Right atrium auricular region (tissue), 2 donors: ENCODE measurements at regions not wholly inside any gene's neighbourhood (a gene's known extent, or its start where the extent isn't known, plus 50 kb on each side); places are given as distances from the start of the nearest gene placed in this dataset.

ENCODE experiments used
- DNase-seq: peaks from one replicate; pipeline ENCODE4 v3.0.0-alpha.2; 2019; ENCODE audit warnings: low spot score
- H3K27ac ChIP-seq, 2 donors: fragments of 200-600 bp; sonication (generic); 1 replicate in 1 of 2; 2 replicates in 1 of 2; pipeline ENCODE4 v1.5.1; 2016 to 2019
- H3K27me3 ChIP-seq, 2 donors: fragments of 200-600 bp; sonication (generic); one replicate each; pipeline versions ENCODE4 v1.5.1 to v1.6.0; 2017 to 2019
- H3K36me3 ChIP-seq: fragments of 200-600 bp; sonication (generic); one replicate; pipeline ENCODE4 v1.5.1; 2016
- H3K4me1 ChIP-seq, 2 donors: fragments of 200-600 bp; sonication (generic); one replicate each; pipeline versions ENCODE4 v1.5.1 to v1.6.0; 2017 to 2019
- H3K4me3 ChIP-seq, 2 donors: fragments of 200-600 bp; sonication (generic); 1 replicate in 1 of 2; 2 replicates in 1 of 2; pipeline ENCODE4 v1.5.1; 2017 to 2019; ENCODE audit warnings: mild to moderate bottlenecking in 1 of 2, moderate library complexity in 1 of 2
- H3K9me3 ChIP-seq, 2 donors: fragments of 200-600 bp; sonication (generic); one replicate each; pipeline ENCODE4 v1.5.1; 2019
- TF ChIP-seq, protein P1 (sequence below), 2 donors: fragments of 200-600 bp; sonication (generic); IDR thresholded peaks; one replicate each; pipeline ENCODE4 v1.5.1; 2019; ENCODE audit warnings: antibody characterized with exemption in 2 of 2

DNA sequence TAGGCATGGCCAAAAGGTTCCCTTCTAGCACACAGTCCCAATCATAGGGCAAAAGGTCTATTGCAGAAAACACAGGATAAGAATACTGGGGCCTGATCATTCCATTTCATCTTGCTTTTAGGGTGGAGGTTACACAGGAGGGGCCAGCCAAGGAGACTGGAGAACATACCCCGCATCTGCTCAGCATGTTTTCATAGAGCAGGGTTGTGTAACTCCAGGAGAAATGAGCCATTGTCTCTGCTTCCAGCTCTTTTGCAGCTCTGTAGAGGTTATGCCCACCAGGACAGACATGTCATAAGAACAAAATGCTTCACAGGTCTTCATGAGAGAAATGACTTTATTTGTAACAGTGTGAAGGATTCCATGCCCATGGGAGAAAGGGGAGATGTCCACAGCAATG is 742.8 kb downstream of the DACH1 start:
- H3K36me3 ChIP-seq, result no peaks in the 10 kb centered on the region
- no peaks in the 10 kb centered on the region for H3K4me1 ChIP-seq
- H3K4me3 ChIP-seq, result no peak overlapping the region
- no peak overlapping the region for H3K27ac ChIP-seq
- no peaks in the 10 kb centered on the region for H3K27me3 ChIP-seq
- no peaks in the 10 kb centered on the region for H3K9me3 ChIP-seq
- TF ChIP-seq, protein P1, sequence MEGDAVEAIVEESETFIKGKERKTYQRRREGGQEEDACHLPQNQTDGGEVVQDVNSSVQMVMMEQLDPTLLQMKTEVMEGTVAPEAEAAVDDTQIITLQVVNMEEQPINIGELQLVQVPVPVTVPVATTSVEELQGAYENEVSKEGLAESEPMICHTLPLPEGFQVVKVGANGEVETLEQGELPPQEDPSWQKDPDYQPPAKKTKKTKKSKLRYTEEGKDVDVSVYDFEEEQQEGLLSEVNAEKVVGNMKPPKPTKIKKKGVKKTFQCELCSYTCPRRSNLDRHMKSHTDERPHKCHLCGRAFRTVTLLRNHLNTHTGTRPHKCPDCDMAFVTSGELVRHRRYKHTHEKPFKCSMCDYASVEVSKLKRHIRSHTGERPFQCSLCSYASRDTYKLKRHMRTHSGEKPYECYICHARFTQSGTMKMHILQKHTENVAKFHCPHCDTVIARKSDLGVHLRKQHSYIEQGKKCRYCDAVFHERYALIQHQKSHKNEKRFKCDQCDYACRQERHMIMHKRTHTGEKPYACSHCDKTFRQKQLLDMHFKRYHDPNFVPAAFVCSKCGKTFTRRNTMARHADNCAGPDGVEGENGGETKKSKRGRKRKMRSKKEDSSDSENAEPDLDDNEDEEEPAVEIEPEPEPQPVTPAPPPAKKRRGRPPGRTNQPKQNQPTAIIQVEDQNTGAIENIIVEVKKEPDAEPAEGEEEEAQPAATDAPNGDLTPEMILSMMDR (IDR thresholded peaks at IDR 0.05), result no peak
- no peak for DNase-seq

DNA sequence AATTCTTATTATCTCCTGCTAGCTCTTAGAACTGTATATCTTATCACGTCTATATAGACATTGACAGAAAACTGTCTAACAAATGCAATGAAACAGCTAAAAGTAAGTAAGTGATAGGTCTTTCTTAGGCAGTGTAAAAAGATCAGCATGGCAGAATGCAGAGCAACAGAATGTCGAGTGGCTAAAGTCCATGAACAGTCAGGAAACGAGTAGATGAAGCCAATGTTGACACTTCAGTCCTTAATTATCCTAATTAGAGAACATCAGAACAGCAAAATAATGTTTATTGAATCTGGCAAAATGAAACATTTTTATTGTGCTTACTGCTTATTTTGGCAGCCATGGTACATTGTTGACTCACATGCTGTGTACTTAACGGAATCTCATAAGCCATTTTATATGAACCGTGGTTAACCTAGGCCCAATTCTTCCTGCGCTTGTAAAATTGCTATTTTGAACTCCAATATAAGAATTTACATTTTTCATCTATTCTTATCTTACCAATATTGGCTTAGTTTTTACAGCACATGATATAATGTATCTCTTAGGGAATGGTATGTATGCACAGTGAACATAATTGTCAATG is 748.1 kb downstream of the DACH1 start:
- Histone ChIP-seq H3K4me3 (no peak overlapping the region), H3K4me1 (no peaks in the 10 kb centered on the region), H3K9me3 (no peaks in the 10 kb centered on the region), H3K27me3 (no peaks in the 10 kb centered on the region), H3K27ac (no peak overlapping the region), H3K36me3 (no peaks in the 10 kb centered on the region)
- DNase-seq, result no peak
- TF ChIP-seq, protein P1 (IDR thresholded peaks at IDR 0.05), result no peak

DNA sequence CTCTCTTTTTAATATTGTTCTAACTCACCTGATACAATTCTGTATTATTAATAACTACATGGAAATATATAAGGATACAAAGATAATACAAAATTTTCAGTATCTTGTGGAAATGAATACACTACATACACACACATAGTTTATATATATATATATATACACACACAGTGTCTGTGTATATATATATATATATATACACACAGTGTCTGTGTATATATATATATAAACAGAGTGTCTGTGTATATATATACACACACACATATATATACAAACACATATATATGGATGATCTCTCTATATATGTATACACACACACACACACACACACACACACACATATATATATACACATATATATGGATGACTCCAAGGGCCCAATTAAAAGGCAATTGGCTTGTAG is 749.1 kb downstream of the DACH1 start:
- no peaks in the 10 kb centered on the region for H3K4me1 ChIP-seq
- H3K27ac ChIP-seq, result no peak overlapping the region
- DNase-seq, result no peak
- H3K9me3 ChIP-seq, result no peaks in the 10 kb centered on the region
- no peaks in the 10 kb centered on the region for H3K27me3 ChIP-seq
- no peak overlapping the region for H3K4me3 ChIP-seq
- H3K36me3 ChIP-seq, result no peaks in the 10 kb centered on the region
- TF ChIP-seq, protein P1 (IDR thresholded peaks at IDR 0.05), result no peak

DNA sequence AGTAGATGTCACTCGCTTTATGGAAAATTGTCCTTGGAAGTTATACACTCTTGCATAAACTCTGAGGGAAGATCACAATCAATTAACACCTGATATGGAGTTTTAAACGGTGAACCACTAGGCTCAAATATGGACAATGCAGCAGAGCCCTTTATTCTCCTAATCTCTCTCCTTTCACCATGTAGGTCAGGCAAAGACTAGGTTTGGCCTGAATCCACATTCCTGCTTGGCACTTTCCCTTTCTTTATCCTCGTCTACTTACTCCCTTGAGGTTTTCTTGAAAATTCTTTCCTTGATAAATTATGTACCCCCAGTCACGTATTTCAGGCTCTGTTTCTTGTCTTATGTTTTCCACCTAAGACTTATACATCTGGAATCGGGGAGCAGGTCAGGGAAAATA is 751.7 kb downstream of the DACH1 start:
- TF ChIP-seq, protein P1 (IDR thresholded peaks at IDR 0.05), result no peak
- H3K9me3 ChIP-seq, result no peaks in the 10 kb centered on the region
- DNase-seq, result no peak
- H3K4me1 ChIP-seq, result no peaks in the 10 kb centered on the region
- no peak overlapping the region for H3K27ac ChIP-seq
- no peak overlapping the region for H3K4me3 ChIP-seq
- no peaks in the 10 kb centered on the region for H3K27me3 ChIP-seq
- H3K36me3 ChIP-seq, result no peaks in the 10 kb centered on the region

DNA sequence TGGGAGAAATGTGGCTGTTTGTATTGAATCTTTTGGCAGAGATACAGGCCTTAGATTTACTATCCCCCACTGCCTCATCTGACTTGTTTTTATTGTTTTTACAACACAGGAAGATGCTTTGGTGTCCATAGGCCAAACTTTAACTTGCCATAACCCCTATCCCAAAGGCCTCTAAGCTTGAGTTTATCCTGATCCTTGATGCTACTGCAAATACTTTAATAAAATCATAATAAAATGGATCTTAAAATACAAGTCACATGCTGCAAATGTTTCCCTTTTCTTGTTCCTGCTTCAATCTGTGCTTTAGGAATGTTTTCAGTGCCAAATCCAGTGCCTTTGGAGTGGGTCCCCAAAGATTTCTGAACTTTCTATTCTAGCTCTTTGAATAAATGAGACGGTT is 770.6 kb downstream of the DACH1 start:
- H3K27ac ChIP-seq, result no peak overlapping the region
- H3K27me3 ChIP-seq, result no peaks in the 10 kb centered on the region
- TF ChIP-seq, protein P1 (IDR thresholded peaks at IDR 0.05), result no peak
- no peaks in the 10 kb centered on the region for H3K4me1 ChIP-seq
- no peak overlapping the region for H3K4me3 ChIP-seq
- no peaks in the 10 kb centered on the region for H3K9me3 ChIP-seq
- no peaks in the 10 kb centered on the region for H3K36me3 ChIP-seq
- DNase-seq, result no peak

DNA sequence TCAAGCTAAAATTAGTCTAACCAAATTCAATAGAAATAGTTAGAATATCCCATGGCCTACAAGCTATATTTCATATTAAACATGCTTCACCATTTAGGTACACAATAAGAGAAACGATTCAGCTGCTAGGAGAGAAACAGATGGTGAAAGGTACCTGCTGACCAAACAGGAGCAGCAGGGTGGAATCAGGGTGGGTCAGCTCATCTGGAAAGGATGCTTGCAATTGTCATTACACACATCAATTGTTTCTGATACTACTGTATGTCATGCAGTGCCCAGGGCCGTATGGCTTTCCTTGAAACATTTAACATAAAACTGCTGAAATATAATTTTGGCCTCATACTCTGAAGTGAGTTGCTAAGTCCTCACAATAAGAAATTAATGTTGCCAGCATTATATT is 776.0 kb downstream of the DACH1 start:
- TF ChIP-seq, protein P1 (IDR thresholded peaks at IDR 0.05), result no peak
- H3K27ac ChIP-seq, result no peak overlapping the region
- no peaks in the 10 kb centered on the region for H3K27me3 ChIP-seq
- H3K36me3 ChIP-seq, result no peaks in the 10 kb centered on the region
- no peaks in the 10 kb centered on the region for H3K9me3 ChIP-seq
- DNase-seq, result no peak
- H3K4me3 ChIP-seq, result no peak overlapping the region
- no peaks in the 10 kb centered on the region for H3K4me1 ChIP-seq
